ENCODE measurements at regions not wholly inside any gene's neighbourhood (a gene's known extent, or its start where the extent isn't known, plus 50 kb on each side); places are given as distances from the start of the nearest gene placed in this dataset.

DNA sequence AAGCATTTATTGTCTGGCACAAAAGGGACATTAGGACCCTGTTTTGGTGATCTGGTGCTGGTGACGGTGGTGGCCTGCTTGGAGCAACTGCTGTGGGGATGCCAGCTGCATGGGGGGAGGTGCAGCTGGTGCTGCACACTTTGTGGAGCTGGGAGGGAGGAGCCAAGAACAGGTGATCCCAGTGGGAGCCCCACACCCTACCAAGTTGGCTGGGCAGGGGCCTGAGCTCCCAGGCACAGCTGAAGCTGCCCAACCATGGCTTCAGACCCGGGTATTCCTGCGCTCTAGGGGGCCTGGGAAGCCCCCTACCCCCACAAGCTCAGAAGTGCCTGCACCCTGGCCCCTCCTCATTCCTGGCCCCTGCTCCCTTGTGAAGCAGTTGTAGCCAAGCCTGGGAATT is 1512.5 kb downstream of the TECRL start:
- DNase-seq (ENCODE audit: low read depth), result no peak

DNA sequence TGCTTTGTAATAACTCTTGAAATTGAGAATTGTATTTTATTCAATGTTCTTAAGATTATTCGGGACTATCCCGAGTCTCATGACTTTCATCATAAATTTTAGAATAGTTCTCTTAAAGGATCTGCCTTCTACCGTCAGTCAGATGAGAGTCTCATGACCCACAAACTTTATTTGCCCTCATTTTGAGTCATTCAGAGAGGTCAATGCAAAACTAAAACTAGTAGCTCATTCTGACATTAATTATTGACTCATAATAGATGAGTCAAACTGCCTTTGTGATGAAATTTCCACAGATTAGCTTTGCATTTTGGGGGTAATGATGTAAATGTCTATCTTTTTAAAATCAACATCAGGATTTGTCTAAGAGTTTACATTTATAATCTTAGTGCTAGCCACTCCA is 1527.3 kb downstream of the TECRL start:
- DNase-seq (ENCODE audit: low read depth), result peak; percentile 57

DNA sequence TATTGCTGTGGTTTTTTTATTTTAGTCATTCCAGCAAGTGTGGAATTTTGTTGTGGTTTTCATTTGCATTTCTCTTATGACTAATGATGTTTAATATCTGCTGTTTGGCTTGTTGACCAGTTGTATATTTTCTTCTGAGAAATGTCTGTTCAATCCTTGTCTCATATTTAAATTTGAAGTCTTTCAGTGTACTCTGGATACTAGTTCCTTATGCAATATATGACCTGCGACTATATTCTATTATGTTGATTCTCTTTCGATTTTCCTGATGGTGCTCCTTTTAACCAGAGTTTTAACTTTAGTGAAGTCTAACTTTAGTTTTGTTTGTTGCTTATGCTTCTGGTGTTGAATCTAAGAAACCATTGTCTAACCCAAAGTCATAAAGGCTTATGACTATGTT is 1528.0 kb downstream of the TECRL start:
- DNase-seq (ENCODE audit: low read depth), result peak; percentile 30

DNA sequence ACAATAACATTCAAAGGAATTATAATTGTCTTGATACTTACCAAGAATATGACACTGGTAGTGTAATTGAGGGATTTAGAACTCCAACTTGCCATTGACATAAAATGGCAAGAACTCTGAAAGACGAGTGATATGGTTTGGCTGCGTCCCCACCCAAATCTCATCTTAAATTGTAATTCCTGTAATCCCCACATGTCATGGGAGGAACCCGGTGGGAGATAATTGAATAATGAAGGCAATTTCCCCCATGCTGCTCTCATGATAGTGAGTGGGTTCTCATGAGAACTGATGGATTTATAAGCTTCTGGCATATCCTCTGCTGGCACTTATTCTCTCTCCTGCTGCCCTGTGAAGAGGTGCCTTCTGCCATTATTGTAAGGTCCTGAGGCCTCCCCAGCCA is 1536.4 kb downstream of the TECRL start:
- DNase-seq (ENCODE audit: low read depth), result no peak

DNA sequence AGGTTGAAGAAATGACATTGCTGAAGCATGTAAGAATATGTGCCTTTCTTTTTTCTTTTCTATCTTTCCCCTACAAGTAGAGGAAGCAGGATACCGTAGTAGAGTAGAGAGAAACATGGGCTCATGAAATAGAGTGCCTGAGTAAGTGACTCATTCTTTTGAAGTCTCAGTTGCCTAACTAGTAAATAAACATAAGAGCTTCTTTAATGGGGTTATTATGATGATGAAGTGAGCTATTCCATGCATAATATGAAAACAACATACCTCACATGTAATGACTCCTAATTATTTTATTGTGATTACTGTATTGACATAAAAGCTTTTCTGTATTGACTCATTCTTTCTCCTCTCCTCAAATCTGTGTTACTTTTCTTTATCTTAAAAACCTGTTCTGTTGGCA is 1538.2 kb downstream of the TECRL start:
- DNase-seq (ENCODE audit: low read depth), result no peak

DNA sequence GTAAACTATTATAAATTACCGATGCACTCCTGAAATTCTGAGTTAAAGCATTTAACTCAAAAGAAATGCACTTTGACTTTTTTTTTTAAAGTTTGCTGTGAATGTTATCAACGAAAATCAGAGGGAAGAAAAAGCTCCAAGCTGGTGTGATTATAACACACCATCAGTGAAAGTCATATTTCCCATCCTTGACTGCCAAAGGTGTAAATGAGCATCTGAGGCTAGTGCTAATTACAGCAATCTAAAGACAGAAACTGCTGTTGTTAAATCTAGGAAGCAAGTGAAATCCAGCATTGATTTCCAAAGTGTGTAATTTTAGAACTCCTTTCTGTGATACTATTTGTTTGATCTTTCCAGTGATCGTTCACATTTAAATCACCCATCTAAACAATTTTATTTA is 1538.8 kb downstream of the TECRL start:
- DNase-seq (ENCODE audit: low read depth), result no peak

DNA sequence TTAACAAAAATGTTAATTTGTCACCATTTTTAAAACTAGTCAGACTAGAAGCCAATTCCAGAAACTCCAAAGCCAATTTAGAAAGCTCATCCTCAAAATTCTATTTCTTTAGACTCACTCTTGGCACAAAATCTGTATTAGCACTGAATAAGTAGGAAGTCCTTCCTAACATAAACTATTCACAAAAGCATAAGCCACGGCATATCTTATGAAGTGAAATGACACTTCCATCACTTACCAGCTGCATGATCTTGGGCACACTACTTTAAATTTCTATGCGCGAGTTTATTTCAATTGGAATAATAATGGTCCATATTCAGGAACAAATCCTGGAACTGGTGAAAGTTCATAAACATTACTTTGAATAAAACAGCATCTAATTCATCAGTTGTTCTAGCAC is 1544.0 kb downstream of the TECRL start:
- DNase-seq (ENCODE audit: low read depth), result no peak

DNA sequence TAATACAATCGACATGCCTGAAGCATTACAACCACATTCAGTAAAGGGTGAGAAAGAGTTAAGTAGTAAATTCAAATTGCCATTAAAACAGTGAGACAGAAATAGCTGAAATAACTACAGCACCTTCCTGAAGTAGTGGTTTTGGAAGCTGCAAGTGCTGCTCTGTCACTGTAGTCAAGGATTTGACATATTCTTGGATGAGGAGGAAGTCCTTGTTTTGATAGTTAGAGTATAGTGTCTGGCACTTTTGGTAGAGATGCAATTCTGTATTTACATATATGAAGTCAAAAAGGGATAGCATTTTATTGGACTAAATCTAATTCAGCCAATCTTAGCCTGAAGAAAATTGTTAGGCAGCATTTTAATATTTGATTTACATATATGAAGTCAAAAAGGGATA is 1559.6 kb downstream of the TECRL start:
- no peak for DNase-seq (ENCODE audit: low read depth)

DNA sequence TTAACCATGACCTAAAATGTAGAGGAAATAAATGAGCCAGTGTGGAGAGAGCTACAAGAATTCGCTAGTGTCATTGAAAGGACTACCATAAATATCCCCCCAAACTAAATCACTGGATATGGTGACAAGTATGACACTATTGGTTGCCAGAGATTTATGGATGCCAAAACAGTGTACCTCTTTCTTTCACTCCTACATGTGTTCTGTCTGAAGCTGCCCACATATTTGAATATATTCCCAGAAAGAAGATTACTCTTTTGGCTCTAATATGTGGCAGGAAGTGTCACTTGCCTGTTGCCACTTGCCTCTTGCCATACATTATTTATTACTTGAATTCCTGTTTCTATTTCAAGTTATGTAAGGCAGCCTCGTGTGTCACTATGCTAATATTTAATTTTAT is 1573.6 kb downstream of the TECRL start:
- DNase-seq (ENCODE audit: low read depth), result no peak

DNA sequence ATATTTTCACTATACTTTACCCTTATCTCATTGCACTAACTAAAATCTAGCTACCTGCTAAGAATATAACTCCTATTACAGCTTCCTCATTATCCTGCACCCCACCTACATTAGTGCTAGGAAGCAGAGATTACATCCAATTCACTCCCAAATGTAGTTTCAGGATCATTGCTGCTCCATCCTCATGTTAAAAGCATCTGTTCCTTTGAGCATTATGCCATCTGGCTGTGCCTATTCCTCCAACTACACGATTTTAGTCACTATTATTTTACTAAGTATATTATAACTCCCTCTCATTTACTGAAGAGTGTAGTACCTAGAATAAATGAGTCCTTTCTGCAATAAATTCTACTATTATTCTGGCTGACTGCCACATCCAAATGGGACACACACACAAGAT is 1586.9 kb downstream of the TECRL start:
- no peak for DNase-seq (ENCODE audit: low read depth)

DNA sequence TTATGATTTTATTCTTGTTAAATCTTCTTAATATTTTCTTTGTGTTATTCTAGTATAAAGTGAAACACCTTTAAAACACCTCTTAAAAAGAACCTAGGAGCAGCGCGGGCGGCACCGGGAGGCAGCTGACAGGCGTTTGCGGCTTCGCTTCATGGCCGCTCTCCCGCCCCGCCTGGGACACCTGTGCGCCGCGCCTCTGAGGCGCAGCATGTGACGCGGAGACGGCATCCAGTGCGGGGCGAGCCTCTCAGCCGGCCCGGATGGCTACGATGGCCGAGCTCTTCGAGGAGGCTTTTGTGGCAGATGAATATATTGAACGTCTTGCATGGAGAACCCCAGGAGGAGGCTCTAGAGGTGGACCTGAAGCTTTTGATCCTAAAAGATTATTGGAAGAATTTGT is 1592.7 kb downstream of the TECRL start:
- DNase-seq (ENCODE audit: low read depth), result no peak

DNA sequence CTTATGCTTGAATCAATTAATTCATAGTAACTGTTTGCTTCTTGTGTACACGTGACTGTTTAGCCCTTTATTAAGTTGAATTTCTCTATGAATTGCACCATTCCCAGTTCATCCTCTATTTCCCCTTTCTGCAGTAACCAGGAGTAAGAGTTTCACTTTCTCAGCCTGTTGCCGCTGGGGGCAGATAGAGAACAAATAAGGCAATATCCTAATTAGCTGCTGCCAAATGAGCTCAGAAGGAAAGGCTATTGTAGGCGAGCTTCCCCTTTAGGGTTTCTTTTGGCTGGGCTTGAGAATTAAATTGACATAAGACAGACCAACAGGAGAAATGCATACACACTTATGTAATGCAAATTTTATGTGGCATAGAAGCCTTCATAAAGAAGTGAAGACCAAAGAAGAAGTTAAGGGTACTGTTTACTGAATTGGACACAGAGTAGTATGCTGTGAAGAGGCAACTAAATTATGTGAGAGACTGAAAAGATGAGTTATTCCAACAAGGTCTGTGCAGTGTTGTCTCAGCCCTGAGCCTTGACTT is 1594.7 kb downstream of the TECRL start:
- no peak for DNase-seq (ENCODE audit: low read depth)

DNA sequence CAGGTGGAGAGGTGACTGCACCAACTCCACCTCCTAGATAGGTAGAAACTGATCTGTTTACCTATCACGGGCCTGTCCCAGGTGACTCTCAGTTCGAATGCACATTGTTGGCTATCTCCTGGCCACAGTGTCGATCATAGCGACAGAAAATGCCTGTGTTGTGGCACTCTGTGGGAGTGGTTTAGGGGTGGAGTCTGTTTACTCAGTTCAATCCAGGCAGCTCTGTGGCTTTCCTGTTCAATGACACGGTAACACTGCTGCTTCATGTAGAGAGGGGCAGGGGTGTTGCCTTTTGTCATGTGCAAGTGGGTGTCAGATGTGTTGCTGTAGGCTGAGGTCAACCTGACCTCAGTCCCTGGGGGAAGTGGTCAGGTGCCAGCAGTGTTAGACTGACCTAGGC is 1602.4 kb downstream of the TECRL start:
- DNase-seq (ENCODE audit: low read depth), result no peak

DNA sequence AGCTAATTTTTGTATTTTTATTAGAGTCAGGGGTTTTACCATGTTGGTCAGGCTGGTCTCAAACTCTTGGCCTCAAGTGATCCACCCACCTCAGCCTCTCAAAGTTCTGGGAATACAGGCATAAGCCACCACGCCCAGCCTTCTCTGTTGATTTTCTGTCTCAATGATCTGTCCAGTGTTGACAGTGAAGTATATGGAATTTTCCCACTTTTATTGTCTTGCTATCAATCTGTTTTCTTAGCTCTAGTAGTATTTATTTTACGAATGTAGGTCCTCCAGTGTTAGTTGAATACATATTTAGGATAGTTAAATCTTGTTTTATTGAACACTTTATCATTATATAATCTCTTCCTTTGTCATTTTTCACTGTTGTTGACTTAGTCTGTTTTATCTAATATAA is 1603.9 kb downstream of the ADGRL3 start:
- DNase-seq (ENCODE audit: low read depth), result no peak

DNA sequence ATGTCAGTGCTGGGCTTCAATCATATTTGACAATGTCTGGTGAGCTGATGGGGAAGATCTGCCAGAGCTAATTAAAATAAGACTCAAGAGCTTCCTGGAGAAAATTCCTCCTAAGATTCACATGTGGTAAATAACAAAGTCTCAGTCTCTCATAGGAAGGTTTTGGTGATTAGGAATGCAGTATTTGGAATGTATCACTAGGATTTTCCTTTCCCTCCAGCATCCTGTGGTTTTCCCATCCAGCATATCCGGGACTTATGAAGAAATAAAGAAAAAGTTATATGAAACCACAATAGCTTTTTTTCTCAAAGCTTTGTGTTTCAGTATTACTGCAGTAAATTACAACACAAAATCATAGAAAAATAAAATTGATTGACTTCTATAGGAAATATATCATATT is 1597.1 kb downstream of the ADGRL3 start:
- DNase-seq (ENCODE audit: low read depth), result peak; percentile 22

DNA sequence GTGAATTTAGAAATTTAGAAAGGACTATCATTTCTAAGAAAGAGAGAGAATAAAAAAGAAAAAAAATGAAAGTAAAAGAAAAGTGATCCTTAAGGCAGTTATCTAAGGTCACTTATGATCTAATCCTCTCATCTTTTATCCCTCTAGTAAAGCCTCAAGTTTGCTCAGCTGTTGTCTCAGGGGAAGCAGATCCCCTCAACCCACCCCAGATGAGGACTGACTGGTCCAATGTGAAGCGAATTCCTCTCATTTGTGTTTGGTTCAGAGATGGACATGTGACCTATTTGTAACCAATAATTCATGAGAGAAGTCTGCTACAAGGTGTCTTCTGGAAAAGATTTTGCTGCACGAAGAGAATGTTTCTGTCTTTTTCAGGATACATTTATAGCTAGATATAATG is 1591.3 kb downstream of the ADGRL3 start:
- no peak for DNase-seq (ENCODE audit: low read depth)

DNA sequence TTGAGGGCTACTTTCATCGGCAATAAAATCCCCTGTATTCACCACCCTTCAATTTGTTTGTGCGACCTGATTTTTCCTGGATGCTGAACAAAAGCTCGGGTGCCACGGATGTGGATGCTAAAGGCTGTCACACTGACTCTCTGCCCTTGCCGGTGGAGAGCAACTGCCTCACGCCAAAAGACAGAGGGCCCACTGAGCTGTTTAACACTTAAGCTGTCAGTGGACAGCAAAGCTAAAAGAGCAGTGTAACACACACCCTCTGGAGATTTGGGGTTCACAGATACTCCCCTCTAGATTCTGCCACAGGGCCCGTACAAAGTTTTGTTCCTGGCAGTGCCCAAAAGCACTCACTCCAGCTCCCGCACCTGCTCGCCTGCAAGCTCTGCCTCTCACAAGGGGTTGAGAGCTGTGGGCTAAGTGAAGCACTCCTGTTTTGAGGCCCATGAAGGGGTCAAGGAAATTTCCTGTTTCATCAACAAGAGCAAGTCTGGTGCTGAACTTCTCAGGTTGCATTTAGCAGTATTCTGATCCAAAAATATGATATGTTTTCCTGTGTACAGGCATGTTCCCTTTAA is 1571.9 kb downstream of the ADGRL3 start:
- DNase-seq (ENCODE audit: low read depth), result no peak

DNA sequence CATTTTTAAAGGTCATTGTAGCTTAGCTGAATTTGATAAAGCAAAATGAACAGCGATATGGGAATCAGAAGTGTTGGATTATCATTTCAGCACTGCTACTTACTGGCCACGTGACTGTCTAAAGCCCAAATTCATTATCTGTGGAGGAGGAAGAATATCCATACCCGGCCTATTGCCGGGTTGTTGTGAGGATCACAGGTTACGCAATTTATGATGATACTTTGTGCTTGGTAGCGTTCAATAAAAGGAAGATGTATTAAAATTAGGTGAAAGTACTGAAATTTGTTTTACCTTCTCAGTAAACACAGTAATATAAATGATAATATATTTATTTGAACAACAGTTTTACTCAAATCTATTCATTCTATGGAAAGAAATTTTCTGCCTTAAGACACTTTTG is 1540.2 kb downstream of the ADGRL3 start:
- no peak for DNase-seq (ENCODE audit: low read depth)

DNA sequence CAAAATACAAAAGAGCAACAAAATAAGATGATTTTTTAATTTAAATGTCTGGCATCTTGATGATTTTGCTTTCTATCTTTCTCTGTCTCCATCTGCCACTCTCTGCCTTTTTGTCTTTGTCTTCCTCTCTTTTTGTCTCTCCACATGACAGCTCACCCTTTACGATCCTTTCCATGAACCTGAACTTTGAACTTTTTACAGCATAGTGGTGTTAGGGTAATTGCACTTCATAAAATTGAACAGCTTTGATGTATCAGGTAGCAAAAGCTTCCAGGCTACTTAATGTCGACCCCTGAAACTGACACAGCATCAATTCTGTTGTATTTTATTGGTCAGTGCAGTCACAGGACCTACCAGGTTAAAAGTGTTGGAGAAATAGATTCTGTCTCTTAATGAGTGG is 1517.0 kb downstream of the ADGRL3 start:
- no peak for DNase-seq (ENCODE audit: low read depth)

DNA sequence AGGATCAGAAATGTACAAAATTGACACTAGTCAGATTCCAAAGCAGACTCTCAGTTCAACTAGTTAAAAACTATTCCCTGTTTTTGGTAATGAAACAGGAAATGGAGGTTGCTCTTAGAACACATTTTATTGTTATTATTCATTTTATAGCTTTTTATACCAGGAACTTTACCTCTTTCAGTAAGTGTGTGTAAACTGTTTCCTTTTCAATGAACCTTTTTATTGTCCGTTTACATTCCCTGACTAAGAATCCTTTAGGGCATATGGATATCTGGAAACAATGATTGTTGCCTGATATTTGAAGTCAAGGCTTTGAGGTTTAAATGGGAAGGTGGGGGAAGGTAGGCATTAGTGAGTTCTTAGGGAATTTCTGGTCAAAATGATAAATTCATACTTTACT is 1511.4 kb downstream of the ADGRL3 start:
- DNase-seq (ENCODE audit: low read depth), result no peak

DNA sequence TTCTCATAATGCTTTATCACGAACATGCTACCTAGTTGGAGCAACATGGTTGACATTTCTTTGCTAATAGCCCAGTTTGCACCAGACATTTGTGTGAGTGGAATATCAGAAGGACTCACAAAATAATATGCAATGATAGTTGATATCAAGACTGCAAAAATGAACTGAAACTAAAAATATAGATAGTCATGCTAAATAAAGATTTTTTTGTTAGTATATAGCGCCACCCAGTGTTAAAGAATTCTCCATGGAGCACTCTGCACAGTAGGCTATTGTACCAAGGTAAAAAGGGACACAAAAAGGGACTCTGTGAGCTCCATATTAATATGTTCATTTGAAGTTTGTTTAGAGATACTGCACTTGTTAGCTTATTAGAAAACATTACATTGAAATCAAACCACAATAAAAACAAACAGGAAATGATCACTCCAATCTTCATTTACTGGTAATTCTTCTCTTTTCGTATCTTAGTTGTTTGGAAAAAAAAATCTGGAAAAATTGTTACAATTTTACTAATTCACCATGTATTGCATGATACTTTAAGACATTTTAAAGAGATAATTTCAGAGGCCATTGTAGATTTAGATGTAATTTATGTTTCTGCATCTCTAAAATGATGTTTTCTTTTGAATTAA is 1509.6 kb downstream of the ADGRL3 start:
- peak; percentile 30 for DNase-seq (ENCODE audit: low read depth)

DNA sequence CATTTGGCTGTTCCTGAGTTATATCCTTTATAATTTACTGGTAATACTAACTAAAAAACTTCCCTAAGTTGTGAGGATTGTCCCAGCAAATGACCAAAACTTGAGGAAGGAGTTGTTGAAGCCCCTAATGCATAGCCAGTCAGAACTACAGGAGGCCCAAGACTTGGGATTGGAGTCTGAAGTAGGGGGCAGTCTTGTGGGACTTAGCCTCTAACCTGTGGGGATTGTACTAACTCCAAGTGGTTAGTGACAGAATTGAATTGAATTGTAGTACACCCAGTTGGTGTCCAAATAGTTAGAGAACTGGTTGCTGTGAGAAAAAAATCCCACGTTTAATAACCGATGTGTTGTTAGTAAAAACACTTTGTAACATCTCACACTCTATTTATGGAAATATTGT is 1506.3 kb downstream of the ADGRL3 start:
- DNase-seq (ENCODE audit: low read depth), result no peak

DNA sequence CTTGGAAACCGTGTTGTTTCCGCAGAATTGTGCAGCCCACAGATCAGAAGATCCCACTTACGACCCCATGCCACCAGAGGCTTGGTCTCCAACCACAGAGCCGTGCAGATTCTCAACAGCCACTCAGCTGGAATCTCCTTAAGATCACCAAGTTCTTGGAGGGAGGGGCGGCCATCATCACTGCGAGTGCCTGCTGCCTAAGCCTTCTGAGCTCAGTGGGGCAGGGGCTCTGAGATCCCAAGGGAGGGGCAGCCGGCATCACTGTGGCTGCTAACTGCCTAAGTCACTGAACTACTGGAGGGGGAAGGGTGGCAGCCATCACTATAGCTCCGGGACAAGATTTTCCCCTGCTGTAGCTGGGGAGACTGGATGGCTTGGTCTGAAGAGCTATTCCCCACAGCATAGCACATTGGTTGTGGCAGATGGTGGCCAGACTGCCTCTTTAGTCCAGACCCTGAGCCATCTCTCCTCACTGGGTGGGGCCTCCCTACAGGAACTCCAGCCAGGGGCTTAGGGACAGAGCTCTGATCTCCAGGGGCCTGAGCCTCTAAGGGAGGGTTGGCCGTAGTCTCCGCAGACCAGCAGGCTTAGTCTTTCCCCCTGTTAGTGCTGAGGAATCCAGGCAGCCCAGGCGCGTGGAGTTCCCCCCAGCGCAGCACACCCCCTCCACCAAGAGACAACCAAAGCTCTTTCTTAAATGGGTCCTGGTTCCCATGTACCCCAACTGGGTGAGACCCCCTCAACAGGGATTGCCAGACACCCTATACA is 1483.9 kb downstream of the ADGRL3 start:
- DNase-seq (ENCODE audit: low read depth), result no peak
